ENCODE measurements at regions not wholly inside any gene's neighbourhood (a gene's known extent, or its start where the extent isn't known, plus 50 kb on each side); places are given as distances from the start of the nearest gene placed in this dataset.

- no peaks in the 10 kb centered on the region for H3K36me3 ChIP-seq (ENCODE audit: low read depth, low read length)
- no peak for ATAC-seq
- no peak overlapping the region for H3K4me2 ChIP-seq (ENCODE audit: low read length)
- no peaks in the 10 kb centered on the region for H3F3A ChIP-seq (ENCODE audit: low read length, unreplicated experiment)
- no peak overlapping the region for H3K9ac ChIP-seq (ENCODE audit: low read length)
- no peak overlapping the region for H3K27ac ChIP-seq (ENCODE audit: low read length)
- H3K79me2 ChIP-seq (ENCODE audit: low read length) = no peaks in the 10 kb centered on the region
- H3K4me3 ChIP-seq (ENCODE audit: low read length) = no peak overlapping the region
- no peaks in the 10 kb centered on the region for H3K9me2 ChIP-seq (replicated peaks; ENCODE audit: low read length)
- intact Hi-C loops (cut with micrococcal nuclease) = no loop called here
- TF ChIP-seq EZH2phosphoT487 (IDR thresholded peaks at IDR 0.05; ENCODE audit: borderline replicate concordance, low read length) (no peak), EZH2 (IDR thresholded peaks at IDR 0.05; ENCODE audit: low read length, unreplicated experiment) (no peak), CTCF (conservative IDR thresholded peaks at IDR 0.05; ENCODE audit: low read depth, low read length) (no peak)
- BruUV-seq (replicated peaks) = no TSS peak
- ChIA-PET POLR2A (ENCODE audit: unreplicated experiment) (no interaction called here), CTCF (no interaction called here)
- H3K4me1 ChIP-seq (ENCODE audit: insufficient read depth, low read length) = no peaks in the 10 kb centered on the region
- H2AFZ ChIP-seq (ENCODE audit: low read length) = no peak overlapping the region
- no peaks in the 10 kb centered on the region for H4K20me1 ChIP-seq (ENCODE audit: low read length)
- no peak for DNase-seq
- H3K27me3 ChIP-seq (ENCODE audit: low read length) = no peaks in the 10 kb centered on the region
- no peaks in the 10 kb centered on the region for H3K9me3 ChIP-seq (ENCODE audit: low read length)
These were observed 106.5 kb upstream of the PARP8 start for GRCh38 chr5:50559955-50560354.

GRCh38 chr5:50562694-50563093 lies 103.7 kb upstream of the PARP8 start:
- intact Hi-C loops (cut with micrococcal nuclease) = no loop called here
- CTCF ChIA-PET = no interaction called here
- H4K20me1 ChIP-seq (ENCODE audit: low read length) = no peaks in the 10 kb centered on the region

GRCh38 chr5:50564079-50564478 lies 102.4 kb upstream of the PARP8 start:
- no peaks in the 10 kb centered on the region for H3K9me2 ChIP-seq (replicated peaks; ENCODE audit: low read length)
- BruUV-seq (replicated peaks) = no TSS peak
- no peaks in the 10 kb centered on the region for H3K9me3 ChIP-seq (ENCODE audit: low read length)
- DNase-seq (no peak), ATAC-seq (no peak)
- no peak overlapping the region for H3K9ac ChIP-seq (ENCODE audit: low read length)
- no peak overlapping the region for H3K4me3 ChIP-seq (ENCODE audit: low read length)
- no peak overlapping the region for H2AFZ ChIP-seq (ENCODE audit: low read length)
- no peaks in the 10 kb centered on the region for H3F3A ChIP-seq (ENCODE audit: low read length, unreplicated experiment)
- intact Hi-C loops (cut with micrococcal nuclease) = no loop called here
- ChIA-PET CTCF (no interaction called here), POLR2A (ENCODE audit: unreplicated experiment) (no interaction called here)
- no peaks in the 10 kb centered on the region for H3K79me2 ChIP-seq (ENCODE audit: low read length)
- H3K4me1 ChIP-seq (ENCODE audit: insufficient read depth, low read length) = no peaks in the 10 kb centered on the region
- no peak overlapping the region for H3K4me2 ChIP-seq (ENCODE audit: low read length)
- no peak overlapping the region for H3K27ac ChIP-seq (ENCODE audit: low read length)
- H3K27me3 ChIP-seq (ENCODE audit: low read length) = no peaks in the 10 kb centered on the region
- no peaks in the 10 kb centered on the region for H3K36me3 ChIP-seq (ENCODE audit: low read depth, low read length)
- H4K20me1 ChIP-seq (ENCODE audit: low read length) = no peaks in the 10 kb centered on the region
- no peak for TF ChIP-seq EZH2phosphoT487 (IDR thresholded peaks at IDR 0.05; ENCODE audit: borderline replicate concordance, low read length)

More at GRCh38 chr5:50562694-50563093, 103.7 kb upstream of the PARP8 start:
- TF ChIP-seq EZH2 (IDR thresholded peaks at IDR 0.05; ENCODE audit: low read length, unreplicated experiment) (no peak), CTCF (conservative IDR thresholded peaks at IDR 0.05; ENCODE audit: low read depth, low read length) (no peak), EZH2phosphoT487 (IDR thresholded peaks at IDR 0.05; ENCODE audit: borderline replicate concordance, low read length) (no peak)
- no peaks in the 10 kb centered on the region for H3K9me2 ChIP-seq (replicated peaks; ENCODE audit: low read length)
- no peak overlapping the region for H3K9ac ChIP-seq (ENCODE audit: low read length)
- H3K4me2 ChIP-seq (ENCODE audit: low read length) = no peak overlapping the region
- no peak overlapping the region for H3K4me3 ChIP-seq (ENCODE audit: low read length)
- no peak for ATAC-seq
- H3F3A ChIP-seq (ENCODE audit: low read length, unreplicated experiment) = no peaks in the 10 kb centered on the region
- H3K9me3 ChIP-seq (ENCODE audit: low read length) = no peaks in the 10 kb centered on the region
- POLR2A ChIA-PET (ENCODE audit: unreplicated experiment) = no interaction called here
- H3K36me3 ChIP-seq (ENCODE audit: low read depth, low read length) = no peaks in the 10 kb centered on the region
- DNase-seq = no peak
- no peaks in the 10 kb centered on the region for H3K79me2 ChIP-seq (ENCODE audit: low read length)
- no peak overlapping the region for H2AFZ ChIP-seq (ENCODE audit: low read length)
- BruUV-seq (replicated peaks) = no TSS peak
- H3K4me1 ChIP-seq (ENCODE audit: insufficient read depth, low read length) = no peaks in the 10 kb centered on the region
- no peaks in the 10 kb centered on the region for H3K27me3 ChIP-seq (ENCODE audit: low read length)
- no peak overlapping the region for H3K27ac ChIP-seq (ENCODE audit: low read length)

Measured in PC-3 (cell line).